Left ventricle myocardium superior (tissue), 1 donor: ENCODE measurements at regions not wholly inside any gene's neighbourhood (a gene's known extent, or its start where the extent isn't known, plus 50 kb on each side); places are given as distances from the start of the nearest gene placed in this dataset.
A peak's percentile ranks its signal among the peaks of the same experiment; 100 is the strongest.

Experiments used
- ATAC-seq: fragments of 200-7000 bp; cut with Tn5 transposase; one replicate; pipeline ENCODE4 v1.9.1; 2020; ENCODE audit warnings: mild to moderate bottlenecking, moderate library complexity
- DNase-seq: peaks from one replicate; pipeline ENCODE4 v3.0.0-alpha.2; 2020
- intact Hi-C: fragments of 100-400 bp; cut with micrococcal nuclease; formaldehyde crosslinking; loops from one replicate; pipeline ENCODE4 v1.11.0; 2022
- donor health status: DM: no; HTN: yes; CAD: no; lungs with severe emphysema.

DNA sequence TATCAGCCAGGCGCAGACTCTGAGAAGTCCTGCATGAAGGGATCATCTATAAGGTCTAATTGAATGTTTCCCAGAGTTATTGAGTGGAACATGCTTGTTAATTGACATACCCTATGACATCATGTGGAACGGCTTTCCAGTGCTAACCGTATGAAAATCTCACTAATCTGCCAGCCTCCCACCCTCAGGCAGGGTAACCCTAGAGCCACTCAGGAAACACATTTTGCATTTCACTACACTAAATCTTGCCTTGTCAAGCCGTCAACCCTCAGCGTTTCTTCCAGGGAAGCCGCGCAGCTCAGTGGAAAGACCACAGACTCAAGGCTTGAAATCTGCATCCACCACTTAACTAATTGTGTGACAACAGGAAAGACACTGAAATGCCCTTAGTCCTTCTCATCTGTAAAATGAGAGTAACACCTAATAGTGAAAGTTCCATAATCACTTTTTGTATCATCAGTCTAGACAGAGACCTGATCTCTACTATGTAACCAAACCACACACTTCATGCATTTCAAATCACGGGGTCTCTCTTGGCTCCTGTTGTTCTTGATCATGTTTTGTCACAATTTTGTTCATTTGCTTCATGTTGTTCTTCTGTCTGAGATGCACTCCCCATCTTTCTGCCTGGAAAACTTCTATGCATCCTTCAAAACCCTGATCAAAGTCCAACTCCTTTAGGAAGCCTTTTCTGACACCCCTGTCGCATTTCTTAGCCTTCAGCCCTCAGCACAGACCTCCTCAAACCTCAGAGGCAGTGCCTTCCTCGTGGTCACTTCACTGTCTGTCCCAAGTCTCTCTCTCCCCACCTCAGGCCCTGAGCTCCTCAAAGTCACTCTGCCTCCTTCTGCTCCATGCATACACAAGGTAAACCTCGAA lies 246.5 kb downstream of the TOMM20 start:
- intact Hi-C loops = no loop called here
- no peak for DNase-seq
- no peak for ATAC-seq

GRCh38 chr1:234879147-234880080 lies 249.2 kb downstream of the TOMM20 start:
- no peak for DNase-seq
- ATAC-seq = peak; percentile 85
- intact Hi-C loops = no loop called here

DNA sequence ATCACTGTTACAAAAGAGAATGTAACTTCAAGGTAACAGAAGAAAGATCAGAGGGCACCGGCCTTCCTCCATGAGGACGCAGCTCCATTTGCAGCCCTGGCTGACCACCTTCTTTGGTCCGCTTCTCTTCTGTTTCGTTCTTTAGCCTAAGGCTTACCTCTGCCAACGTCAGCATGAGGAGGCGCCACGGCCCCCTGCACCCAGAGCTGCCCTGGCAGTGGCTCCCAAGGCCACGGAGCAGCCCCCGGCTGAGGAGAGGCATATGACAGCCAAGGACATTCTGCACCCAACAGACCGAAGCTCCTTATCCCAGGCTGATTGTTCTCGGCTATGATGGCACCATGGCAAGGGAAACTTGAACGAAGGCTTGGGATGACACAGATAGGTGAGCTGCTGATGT lies 250.3 kb downstream of the TOMM20 start:
- ATAC-seq (no peak), DNase-seq (no peak)
- intact Hi-C loops = no loop called here

GRCh38 chr1:234877761-234878160 lies 250.9 kb downstream of the TOMM20 start:
- ATAC-seq = no peak
- no peak for DNase-seq
- intact Hi-C loops = no loop called here

- DNase-seq = no peak
- intact Hi-C loops = no loop called here
- ATAC-seq = peak; percentile 62
Observed at GRCh38 chr1:234875953-234876855, 252.4 kb downstream of the TOMM20 start.

- intact Hi-C loops = no loop called here
- ATAC-seq (no peak), DNase-seq (no peak)
Observed at GRCh38 chr1:234875328-234875952, 253.2 kb downstream of the TOMM20 start.

DNA sequence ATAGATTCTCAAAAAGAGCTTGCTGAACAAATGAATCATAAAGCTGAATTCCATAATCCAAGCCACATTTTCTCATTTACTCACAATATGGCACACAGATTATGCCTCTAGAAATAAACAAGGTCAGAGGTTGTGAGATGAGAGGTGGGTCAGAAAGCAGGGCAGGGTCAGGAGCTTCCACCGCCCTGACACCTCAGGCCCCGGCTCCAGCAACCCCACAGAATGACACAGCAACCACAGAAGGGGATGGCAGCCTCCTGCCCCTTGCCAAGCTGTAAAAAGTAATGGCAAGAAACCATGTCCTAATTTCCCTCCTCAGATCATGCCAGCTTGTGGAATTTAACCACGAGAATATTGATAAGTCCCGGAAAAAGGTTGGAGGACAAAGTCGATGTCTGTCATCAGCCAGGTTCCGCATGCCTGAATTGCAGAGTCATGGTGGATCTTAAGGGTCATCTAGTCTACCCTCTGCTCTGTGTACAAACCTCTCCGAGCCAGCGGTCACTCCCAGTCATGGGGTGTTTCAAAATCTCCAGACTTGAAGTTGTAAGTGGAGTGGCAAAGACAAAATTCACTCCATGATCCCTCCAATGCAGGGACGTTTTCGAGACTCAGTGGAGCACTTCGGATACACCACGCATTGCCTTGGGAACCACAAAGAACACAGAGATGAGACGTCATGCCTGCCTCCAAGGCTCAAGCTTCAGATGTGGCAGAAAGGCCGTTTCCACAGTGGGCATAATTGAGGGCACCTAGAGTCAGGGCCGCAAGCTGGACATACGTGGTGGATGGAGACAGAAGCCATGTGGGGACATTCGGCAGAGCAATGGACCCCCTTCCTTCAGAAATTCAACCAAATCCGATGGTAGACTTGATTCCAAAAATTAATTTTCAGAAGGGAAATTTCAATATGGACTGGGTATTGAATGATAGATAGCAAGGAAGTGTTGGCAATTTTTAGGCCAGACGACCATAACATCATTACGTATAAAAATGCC lies 254.0 kb downstream of the TOMM20 start:
- ATAC-seq (no peak), DNase-seq (no peak)
- intact Hi-C loops = no loop called here

DNA sequence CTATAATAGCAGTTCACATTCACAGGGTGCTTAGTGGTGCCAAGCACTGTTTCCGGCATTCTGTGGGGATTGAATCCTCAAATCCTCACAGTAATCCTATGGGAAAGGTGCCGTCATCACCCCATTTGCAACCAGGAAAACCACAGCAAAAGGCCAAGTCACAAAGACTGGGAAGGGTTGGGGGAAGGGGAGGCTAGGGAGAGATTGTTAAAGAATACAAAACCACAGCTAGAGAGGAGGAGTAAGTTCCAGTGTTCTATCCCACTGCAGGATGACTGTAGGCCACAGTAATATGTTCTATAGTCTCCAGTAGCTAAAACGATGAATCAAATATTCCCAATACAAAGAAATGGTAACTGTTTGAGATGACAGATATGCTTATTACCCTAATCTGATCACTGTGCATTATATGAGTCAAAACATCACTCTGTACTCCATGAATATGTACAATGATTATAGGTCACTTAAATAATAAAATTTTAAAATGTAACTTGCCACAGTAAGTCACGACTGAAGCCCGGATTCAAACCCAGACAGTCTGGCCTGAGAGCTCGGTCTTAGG lies 256.8 kb downstream of the TOMM20 start:
- intact Hi-C loops = no loop called here
- no peak for DNase-seq

DNA sequence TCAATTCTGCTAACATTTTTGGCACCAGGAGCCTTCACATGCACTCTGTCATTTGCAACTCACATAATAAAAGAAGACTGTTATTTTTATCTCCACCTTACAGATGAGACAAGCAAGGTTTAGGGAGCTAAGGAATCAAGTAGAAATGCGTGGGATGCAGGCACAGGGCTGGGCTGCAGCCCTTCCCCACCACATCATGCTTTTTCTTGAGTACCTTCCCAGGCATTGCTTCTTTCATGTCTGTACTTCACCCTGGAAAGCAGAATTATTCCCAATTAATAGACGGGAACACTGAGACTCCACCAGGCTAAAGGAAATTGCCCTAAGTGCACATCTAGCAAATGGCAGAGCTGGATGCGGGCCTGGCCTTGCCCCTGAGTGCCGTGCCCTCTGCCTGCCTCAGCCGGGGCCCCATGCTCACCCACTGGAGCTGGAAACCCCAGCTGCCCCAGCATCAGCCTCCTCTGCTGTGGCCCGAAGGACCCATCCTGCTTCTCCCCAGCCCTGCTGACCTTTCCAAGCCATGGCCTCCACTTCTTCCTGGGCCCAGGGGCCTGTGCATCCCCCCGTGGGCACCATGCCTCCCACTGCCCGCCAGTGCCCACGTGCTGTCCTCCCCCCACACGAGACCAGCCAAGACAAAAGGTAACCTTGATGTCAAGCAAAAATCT lies 257.5 kb downstream of the TOMM20 start:
- no peak for DNase-seq
- intact Hi-C loops = no loop called here
- ATAC-seq = no peak

More for the DNA sequence above, 256.8 kb downstream of the TOMM20 start:
- ATAC-seq = no peak

DNA sequence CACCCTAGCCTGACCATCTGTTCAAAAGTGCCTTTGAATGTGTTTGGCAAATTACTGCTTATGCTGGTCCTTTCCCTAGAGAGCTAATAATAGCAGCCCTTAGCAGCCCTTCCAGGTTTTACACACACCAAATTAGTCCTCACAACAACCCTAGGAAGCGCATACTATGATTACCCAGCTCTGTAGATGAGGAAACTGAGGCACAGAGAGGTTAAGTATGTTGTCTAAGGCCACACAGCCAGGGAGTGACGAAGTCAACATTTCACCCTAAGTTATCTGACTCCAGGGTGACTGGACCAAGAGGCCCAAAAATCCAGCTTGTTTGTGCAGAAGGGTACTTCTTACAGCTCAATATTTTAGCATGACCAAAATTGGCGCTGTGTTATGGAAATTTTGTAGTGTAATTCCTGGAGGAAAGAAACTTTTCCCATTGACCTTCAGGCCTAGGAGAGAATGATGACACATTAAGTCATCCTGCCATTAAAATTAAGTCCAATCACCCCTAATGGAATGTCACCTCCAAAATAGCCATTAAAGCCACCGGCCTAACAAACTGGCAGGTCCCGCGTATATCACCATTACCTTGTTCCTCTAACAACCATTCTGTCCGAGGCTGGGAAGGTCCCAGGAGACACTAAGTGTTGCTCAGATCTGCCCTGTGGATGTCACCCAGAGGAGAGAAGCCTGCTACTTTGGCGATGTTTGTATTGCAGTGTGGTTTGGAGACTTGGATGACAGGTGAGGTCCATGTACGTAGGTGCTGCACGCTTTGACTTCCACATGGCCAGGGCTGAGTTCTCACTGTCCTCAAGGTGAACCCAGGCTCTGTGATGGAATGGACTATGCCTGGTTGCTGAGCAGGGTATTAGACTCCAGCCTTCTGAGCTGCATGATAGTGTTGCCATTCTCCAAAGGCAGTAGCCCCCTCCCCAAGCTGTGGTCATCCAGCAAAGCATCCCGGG lies 258.3 kb downstream of the TOMM20 start:
- peak; percentile 15 for ATAC-seq
- DNase-seq = no peak
- intact Hi-C loops = no loop called here

GRCh38 chr1:234869182-234870019 lies 259.2 kb downstream of the TOMM20 start:
- no peak for ATAC-seq
- intact Hi-C loops = no loop called here
- DNase-seq = no peak

- DNase-seq (no peak), ATAC-seq (no peak)
- intact Hi-C loops = no loop called here
Observed at GRCh38 chr1:234868296-234869147, 258.5 kb upstream of the IRF2BP2 start.

GRCh38 chr1:234866007-234866866 lies 256.3 kb upstream of the IRF2BP2 start:
- ATAC-seq = peak; percentile 69
- peak; percentile 51 for DNase-seq
- intact Hi-C loops = no loop called here
